ENCODE measurements at regions not wholly inside any gene's neighbourhood (a gene's known extent, or its start where the extent isn't known, plus 50 kb on each side); places are given as distances from the start of the nearest gene placed in this dataset.
"Not testable (repeated sequence)": the region's sequence is repeated elsewhere in the genome, so short reads cannot be mapped to it uniquely, and the experiment has no call there.

DNA sequence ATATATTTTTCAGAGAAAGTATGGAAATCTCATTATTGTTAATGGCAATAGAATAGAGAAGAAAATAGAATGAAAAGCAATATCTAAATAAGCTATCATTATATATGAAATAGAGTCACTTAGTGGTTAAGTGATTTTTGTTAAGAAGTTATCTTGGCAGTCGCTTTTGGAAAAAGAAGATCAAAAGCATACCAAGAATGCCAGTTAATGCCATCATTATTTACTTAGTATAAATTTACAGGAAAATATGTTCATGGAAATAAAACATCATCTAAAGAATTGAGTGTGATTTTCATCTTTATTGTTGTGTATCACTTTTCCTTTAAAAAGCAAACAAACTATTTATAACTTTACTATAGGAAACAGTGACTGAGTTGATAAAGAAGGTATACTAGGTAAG, 85.3 kb upstream of the GPR101 start:
- DNase-seq (ENCODE audit: extremely low read depth, low read depth), result no peak

DNA sequence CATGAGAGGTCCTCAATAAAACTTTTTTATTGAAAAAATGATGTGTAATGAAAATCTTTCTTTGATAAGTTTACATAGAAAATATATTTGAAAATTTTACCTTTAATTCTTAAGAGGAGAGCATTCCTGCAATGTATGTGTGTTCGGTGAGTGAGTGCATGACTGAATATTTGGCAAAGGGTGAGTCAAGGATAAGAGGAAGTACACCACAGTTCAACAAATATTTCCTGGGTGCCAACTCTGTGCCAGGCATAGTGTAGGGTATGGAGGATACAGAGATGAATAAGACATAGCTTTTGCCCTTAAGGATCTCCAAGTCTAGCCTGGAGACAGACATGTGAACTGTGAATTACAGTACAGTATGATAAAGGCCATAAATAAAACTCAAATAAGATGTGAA, 84.7 kb upstream of the GPR101 start:
- no peak for DNase-seq (ENCODE audit: extremely low read depth, low read depth)
- TF ChIP-seq, protein P1, sequence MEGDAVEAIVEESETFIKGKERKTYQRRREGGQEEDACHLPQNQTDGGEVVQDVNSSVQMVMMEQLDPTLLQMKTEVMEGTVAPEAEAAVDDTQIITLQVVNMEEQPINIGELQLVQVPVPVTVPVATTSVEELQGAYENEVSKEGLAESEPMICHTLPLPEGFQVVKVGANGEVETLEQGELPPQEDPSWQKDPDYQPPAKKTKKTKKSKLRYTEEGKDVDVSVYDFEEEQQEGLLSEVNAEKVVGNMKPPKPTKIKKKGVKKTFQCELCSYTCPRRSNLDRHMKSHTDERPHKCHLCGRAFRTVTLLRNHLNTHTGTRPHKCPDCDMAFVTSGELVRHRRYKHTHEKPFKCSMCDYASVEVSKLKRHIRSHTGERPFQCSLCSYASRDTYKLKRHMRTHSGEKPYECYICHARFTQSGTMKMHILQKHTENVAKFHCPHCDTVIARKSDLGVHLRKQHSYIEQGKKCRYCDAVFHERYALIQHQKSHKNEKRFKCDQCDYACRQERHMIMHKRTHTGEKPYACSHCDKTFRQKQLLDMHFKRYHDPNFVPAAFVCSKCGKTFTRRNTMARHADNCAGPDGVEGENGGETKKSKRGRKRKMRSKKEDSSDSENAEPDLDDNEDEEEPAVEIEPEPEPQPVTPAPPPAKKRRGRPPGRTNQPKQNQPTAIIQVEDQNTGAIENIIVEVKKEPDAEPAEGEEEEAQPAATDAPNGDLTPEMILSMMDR (IDR thresholded peaks at IDR 0.05; ENCODE audit: low read depth, low read length), result no peak

More for the DNA sequence above, 85.3 kb upstream of the GPR101 start:
- TF ChIP-seq, protein P1 (IDR thresholded peaks at IDR 0.05; ENCODE audit: low read depth, low read length), result no peak

DNA sequence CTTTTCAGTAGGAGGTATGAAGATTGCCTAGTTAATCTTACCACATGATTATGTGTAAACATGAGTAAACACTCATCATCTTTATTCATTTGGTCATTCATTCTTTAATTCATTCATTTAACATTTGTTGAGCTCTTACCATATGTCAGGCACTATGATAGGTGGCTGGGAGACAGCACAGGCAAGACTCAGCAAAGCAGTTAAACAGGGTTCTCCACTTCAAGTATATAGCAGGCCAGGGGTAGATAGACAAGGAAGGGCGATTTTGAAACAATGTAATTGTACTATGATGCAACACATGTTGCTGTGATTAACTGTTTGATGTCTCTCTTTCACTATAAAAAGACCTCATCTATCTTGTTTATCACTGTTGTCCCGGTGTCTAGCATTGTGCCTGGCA, 84.3 kb upstream of the GPR101 start:
- DNase-seq (ENCODE audit: extremely low read depth, low read depth), result no peak
- TF ChIP-seq, protein P1 (IDR thresholded peaks at IDR 0.05; ENCODE audit: low read depth, low read length), result no peak

DNA sequence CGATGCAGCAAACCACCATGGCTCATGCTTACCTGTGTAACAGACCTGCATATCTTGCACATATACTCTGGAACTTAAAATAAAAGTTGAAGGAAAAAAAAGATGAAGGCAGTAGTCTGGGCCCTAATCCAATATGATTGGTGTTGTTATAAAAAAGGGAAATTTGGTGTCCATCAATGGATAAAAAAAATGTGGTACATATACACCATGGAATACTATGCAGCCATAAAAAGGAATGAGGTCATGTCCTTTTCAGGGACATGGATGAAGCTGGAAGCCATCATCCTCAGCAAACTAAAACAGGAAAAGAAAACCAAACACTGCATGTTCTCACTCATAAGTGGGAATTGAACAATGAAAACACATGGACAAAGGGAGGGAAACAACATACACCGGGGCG, 74.1 kb upstream of the GPR101 start:
- not testable (repeated sequence) for DNase-seq (ENCODE audit: extremely low read depth, low read depth)

DNA sequence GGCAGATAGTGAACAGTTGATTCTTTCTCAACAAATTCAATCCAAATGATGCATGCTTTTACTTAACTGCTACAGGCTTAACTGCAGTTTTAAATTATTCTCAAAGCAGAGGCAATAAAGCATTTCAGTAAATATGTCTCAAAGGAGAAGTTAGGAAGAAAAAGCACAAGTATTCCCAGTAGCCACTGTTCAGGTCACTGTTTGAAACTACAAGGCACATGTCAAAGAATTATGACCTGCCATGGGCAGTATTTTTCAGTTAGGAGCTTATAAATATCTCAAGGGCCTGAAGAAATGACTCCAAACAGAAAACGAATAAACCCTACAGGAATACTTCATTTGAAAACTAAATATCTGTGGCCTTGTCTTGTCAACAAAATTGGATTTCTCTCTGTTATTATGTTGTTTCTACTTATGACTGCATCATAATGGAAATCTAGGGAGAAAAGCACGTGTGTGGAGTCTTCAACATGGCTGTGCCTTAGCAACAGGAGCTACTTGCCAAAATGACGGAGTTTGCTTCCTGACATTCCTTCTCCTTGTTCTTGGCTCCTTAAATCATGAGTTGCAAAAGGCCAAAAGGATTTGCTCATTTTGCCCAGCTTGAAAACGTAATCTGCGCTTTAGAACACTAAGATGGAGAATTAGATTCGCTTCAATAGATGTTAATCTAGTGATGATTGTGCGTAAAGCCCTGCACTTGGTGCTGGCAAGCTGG, 67.6 kb upstream of the GPR101 start:
- TF ChIP-seq, protein P1 (IDR thresholded peaks at IDR 0.05; ENCODE audit: low read depth, low read length), result no peak
- DNase-seq (ENCODE audit: extremely low read depth, low read depth), result no peak
